DOHH2 (cell line): ENCODE measurements at regions not wholly inside any gene's neighbourhood (a gene's known extent, or its start where the extent isn't known, plus 50 kb on each side); places are given as distances from the start of the nearest gene placed in this dataset.

Experiments
- H3F3A ChIP-seq: fragments of 200-600 bp; sonication (generic), shearing (Covaris generic); 2 replicates; pipeline ENCODE4 v1.6.0; 2016; ENCODE audit warnings: antibody characterized with exemption, mild to moderate bottlenecking; ENCODE audit not compliant: control insufficient read depth, insufficient read depth
- H3K27ac ChIP-seq: fragments of 200-600 bp; sonication (generic); 2 replicates; pipeline ENCODE4 v1.5.1; 2014; ENCODE audit warnings: low read depth, mild to moderate bottlenecking, low read length, moderate library complexity
- H3K27me3 ChIP-seq: fragments of 200-600 bp; sonication (generic); 2 replicates; pipeline ENCODE4 v1.6.1; 2014; ENCODE audit warnings: mild to moderate bottlenecking, low read length, mixed read lengths; ENCODE audit not compliant: control insufficient read depth
- H3K36me3 ChIP-seq: fragments of 200-600 bp; sonication (generic); 2 replicates; pipeline ENCODE4 v1.6.1; 2014; ENCODE audit warnings: mild to moderate bottlenecking, low read length, moderate library complexity, mixed read lengths; ENCODE audit not compliant: control insufficient read depth
- H3K4me1 ChIP-seq: fragments of 200-600 bp; sonication (generic); 2 replicates; pipeline ENCODE4 v1.6.1; 2014; ENCODE audit warnings: mild to moderate bottlenecking, low read length, mixed read lengths; ENCODE audit not compliant: control insufficient read depth
- H3K4me2 ChIP-seq: fragments of 200-600 bp; sonication (generic); 2 replicates; pipeline ENCODE4 v1.6.0; 2014; ENCODE audit warnings: mild to moderate bottlenecking, low read length, moderate library complexity
- H3K4me3 ChIP-seq: fragments of 200-600 bp; sonication (generic); 2 replicates; pipeline ENCODE4 v1.5.1; 2014; ENCODE audit warnings: mild to moderate bottlenecking, low read length, mixed read lengths
- H3K79me2 ChIP-seq: fragments of 200-600 bp; sonication (generic); 2 replicates; pipeline ENCODE4 v1.6.1; 2014; ENCODE audit warnings: mild to moderate bottlenecking, low read length, mixed read lengths; ENCODE audit not compliant: control insufficient read depth
- H3K9me2 ChIP-seq: fragments of 200-600 bp; sonication (generic); replicated peaks from 2 replicates; pipeline ENCODE4 v1.6.1; 2014; ENCODE audit warnings: mild to moderate bottlenecking, low read length, mixed read lengths; ENCODE audit not compliant: control insufficient read depth
- H3K9me3 ChIP-seq: fragments of 200-600 bp; sonication (generic); 2 replicates; pipeline ENCODE4 v1.6.1; 2014; ENCODE audit warnings: antibody characterized with exemption, low read length, mixed read lengths; ENCODE audit not compliant: control insufficient read depth, insufficient read depth
- H4K20me1 ChIP-seq: fragments of 200-600 bp; sonication (generic); 2 replicates; pipeline ENCODE4 v1.6.0; 2014; ENCODE audit warnings: low read depth, mild to moderate bottlenecking, antibody characterized with exemption, low read length, moderate library complexity; ENCODE audit not compliant: control insufficient read depth, insufficient read depth
- EZH2phosphoT487 ChIP-seq: fragments of 200-600 bp; sonication (generic); IDR thresholded peaks from 2 replicates; pipeline ENCODE4 v1.6.1; 2017; ENCODE audit warnings: borderline replicate concordance, mild to moderate bottlenecking, antibody characterized with exemption, low read length, moderate library complexity, mixed read lengths
- TF ChIP-seq, protein P1 (sequence below): fragments of 200-600 bp; sonication (generic); IDR thresholded peaks from one replicate; pipeline ENCODE4 v1.5.1; 2014; ENCODE audit warnings: antibody characterized with exemption, mild to moderate bottlenecking, low read depth, low read length; ENCODE audit not compliant: poor library complexity, severe bottlenecking

DNA sequence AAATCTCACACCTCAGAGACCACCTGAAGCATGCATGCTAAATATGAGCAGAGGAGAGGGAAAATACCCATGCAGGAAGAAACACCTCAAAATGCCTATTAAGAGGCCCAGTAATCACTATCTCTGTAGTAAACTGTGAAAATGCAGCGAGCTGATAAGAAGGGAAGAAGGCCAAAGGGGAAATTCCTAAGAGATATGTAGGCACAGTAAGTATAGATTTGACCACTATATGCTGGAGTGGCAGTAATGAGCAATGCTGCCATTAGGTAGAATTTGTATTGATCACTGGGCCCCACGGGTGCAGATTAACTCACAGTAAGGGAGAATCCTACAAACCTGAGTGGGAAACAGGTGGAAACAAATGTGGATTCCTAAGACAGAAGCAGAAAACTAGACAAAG is 1813.1 kb upstream of the RAG2 start:
- Histone ChIP-seq H3K4me2 (no peak overlapping the region), H3K79me2 (no peaks in the 10 kb centered on the region), H3K36me3 (no peaks in the 10 kb centered on the region), H4K20me1 (no peaks in the 10 kb centered on the region), H3K4me1 (no peaks in the 10 kb centered on the region), H3K9me3 (peaks cover 5% of the 10 kb centered on the region; the same call in 1 of the 2 replicates), H3K4me3 (no peak overlapping the region), H3F3A (no peaks in the 10 kb centered on the region), H3K27me3 (no peaks in the 10 kb centered on the region), H3K9me2 (no peaks in the 10 kb centered on the region), H3K27ac (no peak overlapping the region)
- TF ChIP-seq, protein P1, sequence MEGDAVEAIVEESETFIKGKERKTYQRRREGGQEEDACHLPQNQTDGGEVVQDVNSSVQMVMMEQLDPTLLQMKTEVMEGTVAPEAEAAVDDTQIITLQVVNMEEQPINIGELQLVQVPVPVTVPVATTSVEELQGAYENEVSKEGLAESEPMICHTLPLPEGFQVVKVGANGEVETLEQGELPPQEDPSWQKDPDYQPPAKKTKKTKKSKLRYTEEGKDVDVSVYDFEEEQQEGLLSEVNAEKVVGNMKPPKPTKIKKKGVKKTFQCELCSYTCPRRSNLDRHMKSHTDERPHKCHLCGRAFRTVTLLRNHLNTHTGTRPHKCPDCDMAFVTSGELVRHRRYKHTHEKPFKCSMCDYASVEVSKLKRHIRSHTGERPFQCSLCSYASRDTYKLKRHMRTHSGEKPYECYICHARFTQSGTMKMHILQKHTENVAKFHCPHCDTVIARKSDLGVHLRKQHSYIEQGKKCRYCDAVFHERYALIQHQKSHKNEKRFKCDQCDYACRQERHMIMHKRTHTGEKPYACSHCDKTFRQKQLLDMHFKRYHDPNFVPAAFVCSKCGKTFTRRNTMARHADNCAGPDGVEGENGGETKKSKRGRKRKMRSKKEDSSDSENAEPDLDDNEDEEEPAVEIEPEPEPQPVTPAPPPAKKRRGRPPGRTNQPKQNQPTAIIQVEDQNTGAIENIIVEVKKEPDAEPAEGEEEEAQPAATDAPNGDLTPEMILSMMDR: no peak
- no peak for TF ChIP-seq EZH2phosphoT487

DNA sequence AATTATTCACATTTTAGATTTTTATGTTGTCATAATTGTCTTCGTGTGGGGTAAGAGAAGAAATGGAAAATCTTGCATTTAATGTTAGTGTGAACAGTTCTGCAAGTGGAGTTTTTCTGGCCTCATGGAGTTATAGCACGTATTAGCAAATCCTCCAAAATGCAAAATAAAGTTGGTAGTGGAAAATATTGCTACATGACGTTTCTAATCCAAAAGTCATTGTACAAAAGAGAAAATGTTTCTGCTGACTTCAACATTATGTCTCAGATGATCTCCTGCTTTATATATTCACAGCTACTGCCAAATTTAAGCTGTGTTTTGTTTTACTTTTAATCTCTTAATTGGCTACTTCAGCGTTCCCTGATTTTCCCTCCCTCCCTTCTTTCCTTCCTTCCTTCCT is 1804.0 kb upstream of the RAG2 start:
- Histone ChIP-seq H3K36me3 (no peaks in the 10 kb centered on the region), H3K9me3 (no peaks in the 10 kb centered on the region; the same call in 1 of the 2 replicates), H3K4me2 (no peak overlapping the region), H3K79me2 (no peaks in the 10 kb centered on the region), H3K4me1 (no peaks in the 10 kb centered on the region), H3K9me2 (no peaks in the 10 kb centered on the region), H4K20me1 (no peaks in the 10 kb centered on the region), H3K27me3 (no peaks in the 10 kb centered on the region), H3F3A (no peaks in the 10 kb centered on the region), H3K27ac (no peak overlapping the region), H3K4me3 (no peak overlapping the region)
- TF ChIP-seq, protein P1: no peak
- TF ChIP-seq EZH2phosphoT487: no peak

DNA sequence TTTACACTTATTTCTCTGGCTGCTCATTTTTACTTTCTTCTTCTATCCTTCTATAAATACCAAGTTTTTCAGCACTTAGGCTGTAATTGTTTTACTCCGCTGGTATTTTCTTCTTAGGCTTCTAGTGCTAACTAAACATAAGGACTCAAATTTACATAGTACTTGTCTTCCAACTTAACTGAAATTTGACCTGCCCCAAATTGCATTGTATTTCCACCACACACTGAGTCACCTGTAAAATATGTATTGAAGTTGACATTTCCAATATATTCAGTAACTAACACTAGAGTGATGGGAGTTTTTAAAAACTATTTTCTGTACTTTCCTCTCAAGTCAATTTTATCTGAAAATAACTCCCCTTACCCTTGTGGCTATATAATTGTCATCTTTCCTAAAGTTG is 1794.1 kb upstream of the RAG2 start:
- Histone ChIP-seq H4K20me1 (no peaks in the 10 kb centered on the region), H3K79me2 (no peaks in the 10 kb centered on the region), H3K4me1 (no peaks in the 10 kb centered on the region), H3K4me2 (no peak overlapping the region), H3F3A (no peaks in the 10 kb centered on the region), H3K9me3 (no peaks in the 10 kb centered on the region), H3K9me2 (no peaks in the 10 kb centered on the region), H3K27ac (no peak overlapping the region), H3K27me3 (no peaks in the 10 kb centered on the region), H3K4me3 (no peak overlapping the region), H3K36me3 (no peaks in the 10 kb centered on the region)
- TF ChIP-seq, protein P1: no peak
- TF ChIP-seq EZH2phosphoT487: no peak

DNA sequence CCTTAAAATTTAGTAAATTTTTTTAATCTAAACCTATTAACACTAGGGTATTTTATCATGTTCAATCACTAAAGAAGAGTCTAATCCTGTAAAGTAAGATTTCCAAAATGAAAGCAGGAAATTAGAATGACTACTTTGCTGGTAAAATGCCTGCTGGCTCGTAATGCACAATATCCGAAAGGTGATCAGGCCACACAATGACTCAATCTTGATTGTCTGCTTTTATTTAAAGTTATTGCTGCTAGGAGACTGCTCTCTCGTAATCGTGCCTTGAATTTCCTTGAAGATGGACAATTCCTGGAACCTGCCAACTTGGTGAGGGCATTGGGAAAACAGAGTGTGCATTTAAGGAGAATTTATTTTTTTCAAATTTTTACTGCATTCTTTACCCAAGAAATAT is 1786.5 kb upstream of the RAG2 start:
- H3F3A ChIP-seq: no peaks in the 10 kb centered on the region
- H4K20me1 ChIP-seq: no peaks in the 10 kb centered on the region
- H3K36me3 ChIP-seq: no peaks in the 10 kb centered on the region
- H3K9me3 ChIP-seq: no peaks in the 10 kb centered on the region
- H3K4me3 ChIP-seq: no peak overlapping the region
- no peak overlapping the region for H3K27ac ChIP-seq
- H3K4me2 ChIP-seq: no peak overlapping the region
- H3K9me2 ChIP-seq: no peaks in the 10 kb centered on the region
- TF ChIP-seq EZH2phosphoT487: no peak
- TF ChIP-seq, protein P1: no peak
- no peaks in the 10 kb centered on the region for H3K27me3 ChIP-seq
- no peaks in the 10 kb centered on the region for H3K79me2 ChIP-seq
- no peaks in the 10 kb centered on the region for H3K4me1 ChIP-seq
